IMR-90 (cell line): ENCODE measurements at regions not wholly inside any gene's neighbourhood (a gene's known extent, or its start where the extent isn't known, plus 50 kb on each side); places are given as distances from the start of the nearest gene placed in this dataset.

Source experiments
- ATAC-seq: fragments of 200-7000 bp; cut with Tn5 transposase; 2 replicates; pipeline ENCODE4 v1.9.1; 2020; ENCODE audit warnings: low read depth, mild to moderate bottlenecking, moderate library complexity
- BruUV-seq: library from RNA; stranded (reverse); fragments of 400-500 nt; replicated peaks from 2 replicates; lab custom pipeline; 2021; lab: Mats Ljungman, UMichigan
- CTCF ChIA-PET: fragments of 300-600 bp; formaldehyde crosslinking; extraction: SDS; loops from one replicate; lab custom pipeline; 2021; ENCODE audit warnings: antibody characterized with exemption; lab: Yijun Ruan, JAX
- POLR2A ChIA-PET: fragments of 300-600 bp; sonication (Branson Sonifier 250); formaldehyde crosslinking; loops from one replicate; lab custom pipeline; 2022; ENCODE audit warnings: antibody characterized with exemption; ENCODE audit not compliant: unreplicated experiment; lab: Charles Lee
- DNase-seq: peaks from one replicate; pipeline ENCODE4 v3.0.0; 2013
- H2AFZ ChIP-seq: replicated peaks from 2 replicates; pipeline ENCODE3; 2013; ENCODE audit warnings: low read length, mild to moderate bottlenecking; ENCODE audit not compliant: poor library complexity
- H2AK5ac ChIP-seq: 2 replicates; pipeline ENCODE4 v1.6.1; 2013; ENCODE audit warnings: low read depth, low read length, inconsistent platforms
- H2AK9ac ChIP-seq: replicated peaks from 2 replicates; pipeline ENCODE3; 2013; ENCODE audit warnings: mild to moderate bottlenecking, low read depth, low read length, moderate library complexity; ENCODE audit not compliant: poor library complexity
- H2BK120ac ChIP-seq: 2 replicates; pipeline ENCODE4 v1.6.1; 2013; ENCODE audit warnings: low read depth, low read length, inconsistent platforms
- H2BK15ac ChIP-seq: 3 replicates; pipeline ENCODE4 v1.6.1; 2013; ENCODE audit warnings: low read depth, low read length, inconsistent platforms
- H2BK20ac ChIP-seq: 2 replicates; pipeline ENCODE4 v1.6.1; 2013; ENCODE audit warnings: low read depth, mild to moderate bottlenecking, inconsistent platforms, low read length, moderate library complexity
- H2BK5ac ChIP-seq: 2 replicates; pipeline ENCODE4 v1.6.1; 2013; ENCODE audit warnings: mild to moderate bottlenecking, low read depth, low read length, inconsistent platforms; ENCODE audit not compliant: poor library complexity, severe bottlenecking
- H3K14ac ChIP-seq: replicated peaks from 2 replicates; pipeline ENCODE4 v1.6.1; 2013; ENCODE audit warnings: low read depth, low read length, inconsistent platforms
- H3K18ac ChIP-seq: 2 replicates; pipeline ENCODE4 v1.6.1; 2013; ENCODE audit warnings: low read depth, low read length, control low read depth
- H3K23ac ChIP-seq: 2 replicates; pipeline ENCODE4 v1.6.1; 2013; ENCODE audit warnings: low read depth, low read length, inconsistent platforms
- H3K27ac ChIP-seq: 2 replicates; pipeline ENCODE4 v1.5.1; 2013; ENCODE audit warnings: mild to moderate bottlenecking, control low read depth, low read length; ENCODE audit not compliant: insufficient read depth
- H3K27me3 ChIP-seq: 2 replicates; pipeline ENCODE4 v1.6.1; 2013; ENCODE audit warnings: low read length; ENCODE audit not compliant: control insufficient read depth, insufficient read depth
- H3K36me3 ChIP-seq: 2 replicates; pipeline ENCODE4 v1.6.1; 2013; ENCODE audit warnings: low read length, mixed read lengths; ENCODE audit not compliant: control insufficient read depth, insufficient read depth
- H3K4ac ChIP-seq: 2 replicates; pipeline ENCODE4 v1.6.1; 2013; ENCODE audit warnings: low read depth, low read length, inconsistent platforms
- H3K4me1 ChIP-seq: 2 replicates; pipeline ENCODE4 v1.6.1; 2013; ENCODE audit warnings: low read length, mixed read lengths; ENCODE audit not compliant: control insufficient read depth, insufficient read depth
- H3K4me2 ChIP-seq: 2 replicates; pipeline ENCODE4 v1.6.1; 2013; ENCODE audit warnings: low read depth, mild to moderate bottlenecking, control low read depth, low read length, moderate library complexity
- H3K4me3 ChIP-seq: 2 replicates; pipeline ENCODE4 v1.5.1; 2013; ENCODE audit warnings: low read depth, mild to moderate bottlenecking, control low read depth, low read length, moderate library complexity; ENCODE audit not compliant: insufficient read depth
- H3K56ac ChIP-seq: 2 replicates; pipeline ENCODE4 v1.6.1; 2013; ENCODE audit warnings: low read length, inconsistent platforms; ENCODE audit not compliant: insufficient read depth; ENCODE audit errors: extremely low read depth
- H3K79me1 ChIP-seq, 2 experiments: 2 replicates each; pipeline ENCODE4 v1.6.1; 2013; ENCODE audit warnings: low read length in 2 of 2, inconsistent platforms in 1 of 2, low read depth in 1 of 2
- H3K9ac ChIP-seq: 2 replicates; pipeline ENCODE4 v1.6.1; 2013; ENCODE audit warnings: low read depth, low read length, control low read depth
- H3K9me1 ChIP-seq: 2 replicates; pipeline ENCODE4 v1.6.1; 2013; ENCODE audit warnings: low read length, inconsistent platforms; ENCODE audit not compliant: insufficient read depth
- H3K9me3 ChIP-seq: 2 replicates; pipeline ENCODE4 v1.6.1; 2013; ENCODE audit warnings: low read length; ENCODE audit not compliant: control insufficient read depth, insufficient read depth
- H4K20me1 ChIP-seq: 2 replicates; pipeline ENCODE4 v1.6.1; 2013; ENCODE audit warnings: low read length, inconsistent platforms; ENCODE audit not compliant: insufficient read depth
- H4K5ac ChIP-seq: 2 replicates; pipeline ENCODE4 v1.6.1; 2013; ENCODE audit warnings: mild to moderate bottlenecking, low read depth, low read length, control low read depth
- H4K8ac ChIP-seq, 2 experiments: 2 replicates each; pipeline ENCODE4 v1.6.1; 2013; ENCODE audit warnings: low read depth in 2 of 2, low read length in 2 of 2, control low read depth in 1 of 2, inconsistent platforms in 1 of 2
- H4K91ac ChIP-seq: 2 replicates; pipeline ENCODE4 v1.6.1; 2013; ENCODE audit warnings: low read depth, low read length, inconsistent platforms; ENCODE audit not compliant: insufficient read depth
- BHLHE40 ChIP-seq: fragments of 150-350 bp; IDR thresholded peaks from 2 replicates; pipeline ENCODE4 v1.6.1; 2016; ENCODE audit warnings: mild to moderate bottlenecking, low read depth, low read length
- CEBPB ChIP-seq: IDR thresholded peaks from 2 replicates; pipeline ENCODE4 v1.6.1; 2012; ENCODE audit warnings: low read depth, low read length, improper control_type of control experiment
- FOS ChIP-seq: fragments of 150-350 bp; IDR thresholded peaks from 2 replicates; pipeline ENCODE4 v1.6.1; 2016; ENCODE audit warnings: low read depth, low read length
- MAFK ChIP-seq: IDR thresholded peaks from 2 replicates; pipeline ENCODE4 v1.6.1; 2012; ENCODE audit warnings: low read depth, low read length, improper control_type of control experiment
- MAZ ChIP-seq: IDR thresholded peaks from 2 replicates; pipeline ENCODE4 v1.6.1; 2012; ENCODE audit warnings: low read depth, mild to moderate bottlenecking, low read length, improper control_type of control experiment, moderate library complexity, borderline replicate concordance
- MXI1 ChIP-seq: IDR thresholded peaks from 2 replicates; pipeline ENCODE4 v1.6.1; 2012; ENCODE audit warnings: low read depth, mild to moderate bottlenecking, low read length, moderate library complexity, borderline replicate concordance
- NFE2L2 ChIP-seq: fragments of 150-350 bp; IDR thresholded peaks from 2 replicates; pipeline ENCODE4 v1.6.1; 2016; ENCODE audit warnings: low read depth, mild to moderate bottlenecking, low read length
- POLR2A ChIP-seq: IDR thresholded peaks from 2 replicates; pipeline ENCODE4 v1.6.1; 2012; ENCODE audit warnings: mild to moderate bottlenecking, low read depth, low read length
- RAD21 ChIP-seq: IDR thresholded peaks from 2 replicates; pipeline ENCODE4 v1.6.1; 2012; ENCODE audit warnings: low read length, improper control_type of control experiment
- RCOR1 ChIP-seq: IDR thresholded peaks from 2 replicates; pipeline ENCODE4 v1.6.1; 2012; ENCODE audit warnings: mild to moderate bottlenecking, low read length, improper control_type of control experiment; ENCODE audit not compliant: insufficient replicate concordance
- RFX5 ChIP-seq: IDR thresholded peaks from 2 replicates; pipeline ENCODE4 v1.8.0; 2012; ENCODE audit warnings: low read depth, mild to moderate bottlenecking, low read length, moderate library complexity
- SMC3 ChIP-seq: fragments of 150-350 bp; IDR thresholded peaks from 2 replicates; pipeline ENCODE4 v1.6.1; 2016; ENCODE audit warnings: low read depth, mild to moderate bottlenecking, antibody characterized with exemption, low read length, moderate library complexity
- USF2 ChIP-seq: fragments of 150-350 bp; IDR thresholded peaks from 2 replicates; pipeline ENCODE4 v1.6.1; 2017; ENCODE audit warnings: mild to moderate bottlenecking, antibody characterized with exemption, low read length, low read depth
- WGBS, 2 experiments: methylation state at CpG; one replicate each; pipeline versions ENCODE4 v1.1.5 to v1.1.7; 2013; ENCODE audit warnings: missing lambda C conversion rate in 2 of 2; ENCODE audit not compliant: insufficient read length in 1 of 2; ENCODE audit errors: extremely low coverage in 2 of 2; 5-methylcytosine and 5-hydroxymethylcytosine counted together
- dilution Hi-C: fragments of 300-500 bp; cut with HindIII; formaldehyde crosslinking; loops from one replicate; pipeline ENCODE4 v1.14.3; 2018; ENCODE audit warnings: low sequenced_read_pairs; ENCODE audit not compliant: unreplicated experiment
- in situ Hi-C: fragments of 300-500 bp; cut with MboI; formaldehyde crosslinking; loops from 3 replicates; pipeline ENCODE4 v1.14.3; 2019; ENCODE audit warnings: low sequenced_read_pairs, inconsistent platforms, mixed read lengths
- intact Hi-C: fragments of 100-400 bp; cut with micrococcal nuclease; formaldehyde crosslinking; loops from 2 replicates; pipeline ENCODE4 v1.10.0; 2022
- TF ChIP-seq, protein P1 (sequence below): conservative IDR thresholded peaks from 2 replicates; pipeline ENCODE4 v1.5.1; 2012; ENCODE audit warnings: mild to moderate bottlenecking, low read depth, low read length, improper control_type of control experiment
- TF ChIP-seq, protein P2 (sequence below): fragments of 150-350 bp; IDR thresholded peaks from 2 replicates; pipeline ENCODE4 v1.6.1; 2016; ENCODE audit warnings: low read depth, mild to moderate bottlenecking, low read length, moderate library complexity, borderline replicate concordance

GRCh38 chr13:48783181-48783630, 129.5 kb downstream of the CYSLTR2 start:
- whole genome bisulfite sequencing, 2 experiments, result 0% methylated on average over 6 of the region's 7 CpGs; no CpG with 5 or more reads in 1 of the 2 experiments
- peak overlapping the region; percentile 83 for H2BK5ac ChIP-seq
- DNase-seq (peak; percentile 100), ATAC-seq (peak; percentile 92)
- peak overlapping the region; percentile 22; the same call in 1 of the 2 replicates for H3K56ac ChIP-seq
- H2BK120ac ChIP-seq, result peak overlapping the region; percentile 84
- ChIA-PET CTCF (interaction anchor here (0.6 to 0.9 kb wide), 3 partner anchors 100 to 402 kb away, joined by 3 read pairs; no protein-coding TSS in a partner anchor), POLR2A (interaction anchor here (0.6 kb wide), 1 partner anchor 385 kb away, joined by 6 read pairs; no protein-coding TSS in a partner anchor)
- peak overlapping the region; percentile 75; the same call in 2 of the 3 replicates for H2BK15ac ChIP-seq
- 0 out of 4 replicates have a peak, but pooled peaks cover 0 to 3% of the 10 kb centered on the region in 2 experiments for H3K79me1 ChIP-seq
- peak overlapping the region; percentile 87 for H3K4ac ChIP-seq
- no peak overlapping the region for H3K14ac ChIP-seq
- H3K27ac ChIP-seq, result peak overlapping the region; percentile 71
- 0 out of 2 replicates have a peak overlapping the region, but pooled peaks have one; percentile 0 for H3K4me2 ChIP-seq
- no peaks in the 10 kb centered on the region for H3K27me3 ChIP-seq
- H3K4me3 ChIP-seq, result no peak overlapping the region
- H2AFZ ChIP-seq, result peak overlapping the region; percentile 57
- intact Hi-C loops (no loop called here), in situ Hi-C loops (no loop called here), dilution Hi-C loops (no loop called here)
- no peaks in the 10 kb centered on the region for H3K9me3 ChIP-seq
- H4K8ac ChIP-seq, result peak overlapping the region; percentile 64 to 71
- peak overlapping the region; percentile 93; the same call in 1 of the 2 replicates for H2BK20ac ChIP-seq
- no peaks in the 10 kb centered on the region for H3K36me3 ChIP-seq
- H2AK9ac ChIP-seq, result peak overlapping the region; percentile 8
- no peaks in the 10 kb centered on the region for H4K20me1 ChIP-seq
- peak overlapping the region; percentile 78 for H4K91ac ChIP-seq
- no peak overlapping the region for H3K9ac ChIP-seq
- peak overlapping the region; percentile 36 for H4K5ac ChIP-seq
- H3K9me1 ChIP-seq, result peaks cover 11% of the 10 kb centered on the region
- H3K18ac ChIP-seq, result peak overlapping the region; percentile 45
- peak overlapping the region; percentile 91 for H2AK5ac ChIP-seq
- peaks cover 16% of the 10 kb centered on the region for H3K4me1 ChIP-seq
- no TSS peak for BruUV-seq
- H3K23ac ChIP-seq, result peak overlapping the region; percentile 75; the same call in 1 of the 2 replicates
- TF ChIP-seq MAFK (0 out of 2 replicates have a peak, but pooled peaks have one; percentile 13), RFX5 (no peak), POLR2A (no peak; the same call in 1 of the 2 replicates), RCOR1 (peak; percentile 65), SMC3 (peak; percentile 32; the same call in 1 of the 2 replicates), USF2 (peak; percentile 90), MXI1 (peak; percentile 32; the same call in 1 of the 2 replicates), BHLHE40 (peak; percentile 97), FOS (peak; percentile 76), NFE2L2 (peak; percentile 41; the same call in 1 of the 2 replicates), CEBPB (peak; percentile 99), RAD21 (peak; percentile 40), MAZ (no peak)
- TF ChIP-seq, protein P1, sequence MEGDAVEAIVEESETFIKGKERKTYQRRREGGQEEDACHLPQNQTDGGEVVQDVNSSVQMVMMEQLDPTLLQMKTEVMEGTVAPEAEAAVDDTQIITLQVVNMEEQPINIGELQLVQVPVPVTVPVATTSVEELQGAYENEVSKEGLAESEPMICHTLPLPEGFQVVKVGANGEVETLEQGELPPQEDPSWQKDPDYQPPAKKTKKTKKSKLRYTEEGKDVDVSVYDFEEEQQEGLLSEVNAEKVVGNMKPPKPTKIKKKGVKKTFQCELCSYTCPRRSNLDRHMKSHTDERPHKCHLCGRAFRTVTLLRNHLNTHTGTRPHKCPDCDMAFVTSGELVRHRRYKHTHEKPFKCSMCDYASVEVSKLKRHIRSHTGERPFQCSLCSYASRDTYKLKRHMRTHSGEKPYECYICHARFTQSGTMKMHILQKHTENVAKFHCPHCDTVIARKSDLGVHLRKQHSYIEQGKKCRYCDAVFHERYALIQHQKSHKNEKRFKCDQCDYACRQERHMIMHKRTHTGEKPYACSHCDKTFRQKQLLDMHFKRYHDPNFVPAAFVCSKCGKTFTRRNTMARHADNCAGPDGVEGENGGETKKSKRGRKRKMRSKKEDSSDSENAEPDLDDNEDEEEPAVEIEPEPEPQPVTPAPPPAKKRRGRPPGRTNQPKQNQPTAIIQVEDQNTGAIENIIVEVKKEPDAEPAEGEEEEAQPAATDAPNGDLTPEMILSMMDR, result peak; percentile 29; the same call in 1 of the 2 replicates
- TF ChIP-seq, protein P2, sequence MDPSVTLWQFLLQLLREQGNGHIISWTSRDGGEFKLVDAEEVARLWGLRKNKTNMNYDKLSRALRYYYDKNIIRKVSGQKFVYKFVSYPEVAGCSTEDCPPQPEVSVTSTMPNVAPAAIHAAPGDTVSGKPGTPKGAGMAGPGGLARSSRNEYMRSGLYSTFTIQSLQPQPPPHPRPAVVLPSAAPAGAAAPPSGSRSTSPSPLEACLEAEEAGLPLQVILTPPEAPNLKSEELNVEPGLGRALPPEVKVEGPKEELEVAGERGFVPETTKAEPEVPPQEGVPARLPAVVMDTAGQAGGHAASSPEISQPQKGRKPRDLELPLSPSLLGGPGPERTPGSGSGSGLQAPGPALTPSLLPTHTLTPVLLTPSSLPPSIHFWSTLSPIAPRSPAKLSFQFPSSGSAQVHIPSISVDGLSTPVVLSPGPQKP, result no peak
